ENCODE measurements at regions not wholly inside any gene's neighbourhood (a gene's known extent, or its start where the extent isn't known, plus 50 kb on each side); places are given as distances from the start of the nearest gene placed in this dataset.
"Not testable (repeated sequence)": the region's sequence is repeated elsewhere in the genome, so short reads cannot be mapped to it uniquely, and the experiment has no call there.

GRCh38 chr4:94038195-94038594 lies 169.5 kb upstream of the SMARCAD1 start:
- Histone ChIP-seq H2AFZ (ENCODE audit: low read length) (no peak overlapping the region), H3K4me1 (ENCODE audit: insufficient read depth, low read length, severe bottlenecking) (peaks cover 14% of the 10 kb centered on the region), H3F3A (ENCODE audit: insufficient read depth, low read length) (no peaks in the 10 kb centered on the region), H3K9ac (ENCODE audit: low read length) (no peak overlapping the region), H3K4me3 (ENCODE audit: low read depth, low read length, poor library complexity, severe bottlenecking) (no peak overlapping the region), H4K20me1 (ENCODE audit: insufficient read depth, low read length) (no peaks in the 10 kb centered on the region), H3K79me2 (ENCODE audit: insufficient read depth, low read length) (no peaks in the 10 kb centered on the region), H3K9me2 (ENCODE audit: low read depth, low read length) (no peaks in the 10 kb centered on the region), H3K27ac (ENCODE audit: low read depth, low read length, poor library complexity, severe bottlenecking) (no peak overlapping the region), H3K36me3 (ENCODE audit: insufficient read depth, low read length) (no peaks in the 10 kb centered on the region), H3K27me3 (ENCODE audit: insufficient read depth, low read length) (no peaks in the 10 kb centered on the region), H3K4me2 (ENCODE audit: low read length) (no peak overlapping the region), H3K9me3 (ENCODE audit: low read length) (no peaks in the 10 kb centered on the region)
- TF ChIP-seq, protein P1, sequence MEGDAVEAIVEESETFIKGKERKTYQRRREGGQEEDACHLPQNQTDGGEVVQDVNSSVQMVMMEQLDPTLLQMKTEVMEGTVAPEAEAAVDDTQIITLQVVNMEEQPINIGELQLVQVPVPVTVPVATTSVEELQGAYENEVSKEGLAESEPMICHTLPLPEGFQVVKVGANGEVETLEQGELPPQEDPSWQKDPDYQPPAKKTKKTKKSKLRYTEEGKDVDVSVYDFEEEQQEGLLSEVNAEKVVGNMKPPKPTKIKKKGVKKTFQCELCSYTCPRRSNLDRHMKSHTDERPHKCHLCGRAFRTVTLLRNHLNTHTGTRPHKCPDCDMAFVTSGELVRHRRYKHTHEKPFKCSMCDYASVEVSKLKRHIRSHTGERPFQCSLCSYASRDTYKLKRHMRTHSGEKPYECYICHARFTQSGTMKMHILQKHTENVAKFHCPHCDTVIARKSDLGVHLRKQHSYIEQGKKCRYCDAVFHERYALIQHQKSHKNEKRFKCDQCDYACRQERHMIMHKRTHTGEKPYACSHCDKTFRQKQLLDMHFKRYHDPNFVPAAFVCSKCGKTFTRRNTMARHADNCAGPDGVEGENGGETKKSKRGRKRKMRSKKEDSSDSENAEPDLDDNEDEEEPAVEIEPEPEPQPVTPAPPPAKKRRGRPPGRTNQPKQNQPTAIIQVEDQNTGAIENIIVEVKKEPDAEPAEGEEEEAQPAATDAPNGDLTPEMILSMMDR (IDR thresholded peaks at IDR 0.05; ENCODE audit: low read length): no peak
- no peak for TF ChIP-seq EZH2 (IDR thresholded peaks at IDR 0.05; ENCODE audit: borderline replicate concordance, low read length)

DNA sequence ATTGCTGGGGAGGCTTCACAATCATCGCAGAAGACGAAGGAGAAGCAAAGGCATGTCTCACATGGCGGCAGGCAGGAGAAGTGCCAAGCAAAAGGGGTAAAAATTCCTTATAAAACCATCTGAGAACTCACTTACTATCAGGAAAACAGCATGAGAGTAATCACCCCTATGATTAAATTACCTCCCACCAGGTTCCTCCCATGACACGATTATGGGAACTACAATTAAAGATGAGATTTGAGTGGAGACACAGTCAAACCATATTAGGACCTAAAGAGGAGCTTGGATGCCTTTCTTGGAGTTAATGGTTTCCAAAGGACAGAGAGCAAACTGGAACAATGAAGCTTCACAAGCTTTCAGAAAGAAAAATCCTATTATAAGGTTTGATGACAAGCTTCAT lies 168.4 kb upstream of the SMARCAD1 start:
- no peaks in the 10 kb centered on the region for H3K36me3 ChIP-seq (ENCODE audit: insufficient read depth, low read length)
- H3F3A ChIP-seq (ENCODE audit: insufficient read depth, low read length): no peaks in the 10 kb centered on the region
- no peak overlapping the region for H3K27ac ChIP-seq (ENCODE audit: low read depth, low read length, poor library complexity, severe bottlenecking)
- H2AFZ ChIP-seq (ENCODE audit: low read length): no peak overlapping the region
- H3K79me2 ChIP-seq (ENCODE audit: insufficient read depth, low read length): no peaks in the 10 kb centered on the region
- H3K9me3 ChIP-seq (ENCODE audit: low read length): no peaks in the 10 kb centered on the region
- no peaks in the 10 kb centered on the region for H4K20me1 ChIP-seq (ENCODE audit: insufficient read depth, low read length)
- H3K4me2 ChIP-seq (ENCODE audit: low read length): no peak overlapping the region
- TF ChIP-seq, protein P1 (IDR thresholded peaks at IDR 0.05; ENCODE audit: low read length): no peak
- no peak for TF ChIP-seq EZH2 (IDR thresholded peaks at IDR 0.05; ENCODE audit: borderline replicate concordance, low read length)
- no peak overlapping the region for H3K4me3 ChIP-seq (ENCODE audit: low read depth, low read length, poor library complexity, severe bottlenecking)
- no peaks in the 10 kb centered on the region for H3K27me3 ChIP-seq (ENCODE audit: insufficient read depth, low read length)
- no peak overlapping the region for H3K9ac ChIP-seq (ENCODE audit: low read length)
- no peaks in the 10 kb centered on the region for H3K9me2 ChIP-seq (ENCODE audit: low read depth, low read length)
- H3K4me1 ChIP-seq (ENCODE audit: insufficient read depth, low read length, severe bottlenecking): peaks cover 14% of the 10 kb centered on the region

DNA sequence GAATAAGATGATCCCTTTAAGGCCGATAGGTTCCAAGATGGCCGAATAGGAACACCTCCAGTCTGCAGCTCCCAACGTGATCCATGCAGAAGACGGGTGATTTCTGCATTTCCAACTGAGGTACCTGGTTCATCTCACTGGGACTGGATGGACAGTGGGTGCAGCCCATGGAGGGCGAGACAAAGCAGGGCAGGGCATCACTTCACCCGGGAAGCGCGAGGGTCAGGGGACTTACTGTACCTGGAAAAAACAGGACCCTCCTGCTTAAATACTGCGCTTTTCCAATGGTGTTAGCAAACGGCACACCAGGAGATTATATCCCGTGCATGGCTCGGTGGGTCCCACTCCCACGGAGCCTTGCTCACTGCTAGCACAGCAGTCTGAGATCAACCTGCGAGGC lies 163.2 kb upstream of the SMARCAD1 start:
- H3K9me2 ChIP-seq (ENCODE audit: low read depth, low read length); H2AFZ ChIP-seq (ENCODE audit: low read length); H4K20me1 ChIP-seq (ENCODE audit: insufficient read depth, low read length); H3K4me3 ChIP-seq (ENCODE audit: low read depth, low read length, poor library complexity, severe bottlenecking); H3K79me2 ChIP-seq (ENCODE audit: insufficient read depth, low read length); H3K9ac ChIP-seq (ENCODE audit: low read length); H3F3A ChIP-seq (ENCODE audit: insufficient read depth, low read length); H3K4me2 ChIP-seq (ENCODE audit: low read length); H3K36me3 ChIP-seq (ENCODE audit: insufficient read depth, low read length); H3K4me1 ChIP-seq (ENCODE audit: insufficient read depth, low read length, severe bottlenecking); H3K9me3 ChIP-seq (ENCODE audit: low read length); H3K27ac ChIP-seq (ENCODE audit: low read depth, low read length, poor library complexity, severe bottlenecking); H3K27me3 ChIP-seq (ENCODE audit: insufficient read depth, low read length): not testable (repeated sequence)

DNA sequence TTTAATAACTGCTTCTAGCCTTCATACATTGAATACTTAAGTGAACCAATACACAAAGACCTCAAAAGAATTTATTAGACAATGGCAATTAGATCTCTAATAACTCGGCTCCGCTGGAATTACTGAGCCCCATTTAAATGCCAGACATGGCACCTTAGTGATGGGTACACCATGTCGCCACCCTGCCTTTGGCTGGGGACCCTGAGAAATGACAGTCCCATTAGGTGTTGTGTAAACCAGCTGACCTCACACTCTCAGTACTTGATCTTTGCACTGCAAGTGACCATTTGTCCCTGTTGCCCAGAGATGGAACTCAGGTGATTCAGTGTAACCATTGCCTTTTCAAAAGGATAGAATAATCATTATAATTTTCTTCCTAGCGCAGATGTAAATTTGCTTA lies 144.6 kb upstream of the SMARCAD1 start:
- H3F3A ChIP-seq (ENCODE audit: insufficient read depth, low read length): no peaks in the 10 kb centered on the region

More for the DNA sequence above, 144.6 kb upstream of the SMARCAD1 start:
- H3K9me3 ChIP-seq (ENCODE audit: low read length): no peaks in the 10 kb centered on the region
- no peak overlapping the region for H3K9ac ChIP-seq (ENCODE audit: low read length)
- no peak overlapping the region for H3K4me2 ChIP-seq (ENCODE audit: low read length)
- TF ChIP-seq, protein P1 (IDR thresholded peaks at IDR 0.05; ENCODE audit: low read length): no peak
- TF ChIP-seq EZH2 (IDR thresholded peaks at IDR 0.05; ENCODE audit: borderline replicate concordance, low read length): no peak
- H4K20me1 ChIP-seq (ENCODE audit: insufficient read depth, low read length): no peaks in the 10 kb centered on the region
- H3K27me3 ChIP-seq (ENCODE audit: insufficient read depth, low read length): no peaks in the 10 kb centered on the region
- no peak overlapping the region for H3K27ac ChIP-seq (ENCODE audit: low read depth, low read length, poor library complexity, severe bottlenecking)
- no peaks in the 10 kb centered on the region for H3K9me2 ChIP-seq (ENCODE audit: low read depth, low read length)
- no peaks in the 10 kb centered on the region for H3K36me3 ChIP-seq (ENCODE audit: insufficient read depth, low read length)
- no peak overlapping the region for H2AFZ ChIP-seq (ENCODE audit: low read length)
- no peak overlapping the region for H3K4me3 ChIP-seq (ENCODE audit: low read depth, low read length, poor library complexity, severe bottlenecking)
- H3K79me2 ChIP-seq (ENCODE audit: insufficient read depth, low read length): no peaks in the 10 kb centered on the region
- no peaks in the 10 kb centered on the region for H3K4me1 ChIP-seq (ENCODE audit: insufficient read depth, low read length, severe bottlenecking)

Data from OCI-LY1 (cell line).